ENCODE measurements at regions not wholly inside any gene's neighbourhood (a gene's known extent, or its start where the extent isn't known, plus 50 kb on each side); places are given as distances from the start of the nearest gene placed in this dataset.
A peak's percentile ranks its signal among the peaks of the same experiment; 100 is the strongest.

GRCh38 chr6:149184523-149184922, 133.0 kb upstream of the TAB2 start:
- DNase-seq (ENCODE audit: low spot score) = no peak

GRCh38 chr6:149185799-149186357, 131.6 kb upstream of the TAB2 start:
- no peak for DNase-seq (ENCODE audit: low spot score)

GRCh38 chr6:149186873-149187272, 130.6 kb upstream of the TAB2 start:
- DNase-seq (ENCODE audit: low spot score) = no peak

- DNase-seq (ENCODE audit: low spot score) = peak; percentile 69
Observed at GRCh38 chr6:149190224-149190831, 127.2 kb upstream of the TAB2 start.

GRCh38 chr6:149194820-149195558, 122.5 kb upstream of the TAB2 start:
- no peak for DNase-seq (ENCODE audit: low spot score)

- no peak for DNase-seq (ENCODE audit: low spot score)
Observed at GRCh38 chr6:149196091-149196490, 121.4 kb upstream of the TAB2 start.

- no peak for DNase-seq (ENCODE audit: low spot score)
Observed at GRCh38 chr6:149197482-149197881, 120.0 kb upstream of the TAB2 start.

GRCh38 chr6:149198265-149198664, 119.2 kb upstream of the TAB2 start:
- DNase-seq (ENCODE audit: low spot score) = no peak

GRCh38 chr6:149200282-149200945, 117.1 kb upstream of the TAB2 start:
- DNase-seq (ENCODE audit: low spot score) = no peak

- no peak for DNase-seq (ENCODE audit: low spot score)
Observed at GRCh38 chr6:149201068-149201655, 116.3 kb upstream of the TAB2 start.

- no peak for DNase-seq (ENCODE audit: low spot score)
Observed at GRCh38 chr6:149202100-149202499, 115.4 kb upstream of the TAB2 start.

- DNase-seq (ENCODE audit: low spot score) = no peak
Observed at GRCh38 chr6:149202952-149203351, 114.6 kb upstream of the TAB2 start.

GRCh38 chr6:149203509-149203908, 114.0 kb upstream of the TAB2 start:
- no peak for DNase-seq (ENCODE audit: low spot score)

- DNase-seq (ENCODE audit: low spot score) = no peak
Observed at GRCh38 chr6:149208134-149208601, 109.3 kb upstream of the TAB2 start.

GRCh38 chr6:149209871-149210775, 107.4 kb upstream of the TAB2 start:
- DNase-seq (ENCODE audit: low spot score) = peak; percentile 81

GRCh38 chr6:149211046-149211571, 106.4 kb upstream of the TAB2 start:
- DNase-seq (ENCODE audit: low spot score) = peak; percentile 51

GRCh38 chr6:149212206-149212605, 105.3 kb upstream of the TAB2 start:
- peak; percentile 37 for DNase-seq (ENCODE audit: low spot score)

- DNase-seq (ENCODE audit: low spot score) = peak; percentile 32
Observed at GRCh38 chr6:149212892-149213801, 104.4 kb upstream of the TAB2 start.

GRCh38 chr6:149213829-149214228, 103.7 kb upstream of the TAB2 start:
- peak; percentile 22 for DNase-seq (ENCODE audit: low spot score)

GRCh38 chr6:149216459-149216858, 101.1 kb upstream of the TAB2 start:
- no peak for DNase-seq (ENCODE audit: low spot score)
